ENCODE measurements at regions not wholly inside any gene's neighbourhood (a gene's known extent, or its start where the extent isn't known, plus 50 kb on each side); places are given as distances from the start of the nearest gene placed in this dataset.

GRCh38 chr10:85008488-85009184 is 680.2 kb downstream of the CCSER2 start:
- no peaks in the 10 kb centered on the region for H3K4me1 ChIP-seq (ENCODE audit: insufficient read depth, low read length)
- H3K36me3 ChIP-seq (ENCODE audit: insufficient read depth, low read length), result no peaks in the 10 kb centered on the region
- H3K27me3 ChIP-seq (ENCODE audit: insufficient read depth, low read length), result no peaks in the 10 kb centered on the region
- H2AFZ ChIP-seq (ENCODE audit: low read depth, low read length), result no peak overlapping the region
- H3K9me3 ChIP-seq (ENCODE audit: low read length), result no peaks in the 10 kb centered on the region
- no peak overlapping the region for H3K4me3 ChIP-seq (ENCODE audit: low read length)

- H3K9me3 ChIP-seq (ENCODE audit: low read length), result no peaks in the 10 kb centered on the region
- H3K36me3 ChIP-seq (ENCODE audit: insufficient read depth, low read length), result no peaks in the 10 kb centered on the region
- H2AFZ ChIP-seq (ENCODE audit: low read depth, low read length), result no peak overlapping the region
- H3K4me3 ChIP-seq (ENCODE audit: low read length), result no peak overlapping the region
- no peaks in the 10 kb centered on the region for H3K27me3 ChIP-seq (ENCODE audit: insufficient read depth, low read length)
- no peaks in the 10 kb centered on the region for H3K4me1 ChIP-seq (ENCODE audit: insufficient read depth, low read length)
Measured at GRCh38 chr10:85012305-85012704, 683.9 kb downstream of the CCSER2 start.

GRCh38 chr10:85026878-85027467 is 698.6 kb downstream of the CCSER2 start:
- Histone ChIP-seq H3K4me3 (ENCODE audit: low read length) (no peak overlapping the region), H3K27me3 (ENCODE audit: insufficient read depth, low read length) (no peaks in the 10 kb centered on the region), H3K9me3 (ENCODE audit: low read length) (no peaks in the 10 kb centered on the region), H2AFZ (ENCODE audit: low read depth, low read length) (no peak overlapping the region), H3K4me1 (ENCODE audit: insufficient read depth, low read length) (no peaks in the 10 kb centered on the region), H3K36me3 (ENCODE audit: insufficient read depth, low read length) (no peaks in the 10 kb centered on the region)

GRCh38 chr10:85032981-85033380 is 704.6 kb downstream of the CCSER2 start:
- H3K9me3 ChIP-seq (ENCODE audit: low read length), result no peaks in the 10 kb centered on the region
- no peaks in the 10 kb centered on the region for H3K36me3 ChIP-seq (ENCODE audit: insufficient read depth, low read length)
- H3K4me3 ChIP-seq (ENCODE audit: low read length), result no peak overlapping the region
- no peaks in the 10 kb centered on the region for H3K27me3 ChIP-seq (ENCODE audit: insufficient read depth, low read length)
- no peaks in the 10 kb centered on the region for H3K4me1 ChIP-seq (ENCODE audit: insufficient read depth, low read length)
- H2AFZ ChIP-seq (ENCODE audit: low read depth, low read length), result no peak overlapping the region

- no peak overlapping the region for H3K4me3 ChIP-seq (ENCODE audit: low read length)
- H3K36me3 ChIP-seq (ENCODE audit: insufficient read depth, low read length), result no peaks in the 10 kb centered on the region
- no peaks in the 10 kb centered on the region for H3K4me1 ChIP-seq (ENCODE audit: insufficient read depth, low read length)
- H3K9me3 ChIP-seq (ENCODE audit: low read length), result no peaks in the 10 kb centered on the region
- H2AFZ ChIP-seq (ENCODE audit: low read depth, low read length), result no peak overlapping the region
- H3K27me3 ChIP-seq (ENCODE audit: insufficient read depth, low read length), result no peaks in the 10 kb centered on the region
Measured at GRCh38 chr10:85036661-85037060, 708.3 kb downstream of the CCSER2 start.

GRCh38 chr10:85039311-85039710 is 710.9 kb downstream of the CCSER2 start:
- no peaks in the 10 kb centered on the region for H3K36me3 ChIP-seq (ENCODE audit: insufficient read depth, low read length)
- no peaks in the 10 kb centered on the region for H3K9me3 ChIP-seq (ENCODE audit: low read length)
- H3K4me1 ChIP-seq (ENCODE audit: insufficient read depth, low read length), result no peaks in the 10 kb centered on the region
- H2AFZ ChIP-seq (ENCODE audit: low read depth, low read length), result no peak overlapping the region
- no peak overlapping the region for H3K4me3 ChIP-seq (ENCODE audit: low read length)
- no peaks in the 10 kb centered on the region for H3K27me3 ChIP-seq (ENCODE audit: insufficient read depth, low read length)

GRCh38 chr10:85043207-85043606 is 714.8 kb downstream of the CCSER2 start:
- Histone ChIP-seq H3K27me3 (ENCODE audit: insufficient read depth, low read length) (no peaks in the 10 kb centered on the region), H2AFZ (ENCODE audit: low read depth, low read length) (no peak overlapping the region), H3K9me3 (ENCODE audit: low read length) (no peaks in the 10 kb centered on the region), H3K36me3 (ENCODE audit: insufficient read depth, low read length) (no peaks in the 10 kb centered on the region), H3K4me3 (ENCODE audit: low read length) (no peak overlapping the region), H3K4me1 (ENCODE audit: insufficient read depth, low read length) (no peaks in the 10 kb centered on the region)

- Histone ChIP-seq H3K4me1 (ENCODE audit: insufficient read depth, low read length) (no peaks in the 10 kb centered on the region), H3K4me3 (ENCODE audit: low read length) (no peak overlapping the region), H3K9me3 (ENCODE audit: low read length) (no peaks in the 10 kb centered on the region), H3K36me3 (ENCODE audit: insufficient read depth, low read length) (no peaks in the 10 kb centered on the region), H2AFZ (ENCODE audit: low read depth, low read length) (no peak overlapping the region), H3K27me3 (ENCODE audit: insufficient read depth, low read length) (no peaks in the 10 kb centered on the region)
Measured at GRCh38 chr10:85045046-85045445, 716.7 kb downstream of the CCSER2 start.

- Histone ChIP-seq H3K27me3 (ENCODE audit: insufficient read depth, low read length) (no peaks in the 10 kb centered on the region), H2AFZ (ENCODE audit: low read depth, low read length) (no peak overlapping the region), H3K4me1 (ENCODE audit: insufficient read depth, low read length) (no peaks in the 10 kb centered on the region), H3K4me3 (ENCODE audit: low read length) (no peak overlapping the region), H3K36me3 (ENCODE audit: insufficient read depth, low read length) (no peaks in the 10 kb centered on the region), H3K9me3 (ENCODE audit: low read length) (no peaks in the 10 kb centered on the region)
Measured at GRCh38 chr10:85047170-85047834, 718.9 kb downstream of the CCSER2 start.

- H3K36me3 ChIP-seq (ENCODE audit: insufficient read depth, low read length), result no peaks in the 10 kb centered on the region
- no peak overlapping the region for H2AFZ ChIP-seq (ENCODE audit: low read depth, low read length)
- no peaks in the 10 kb centered on the region for H3K4me1 ChIP-seq (ENCODE audit: insufficient read depth, low read length)
- no peaks in the 10 kb centered on the region for H3K9me3 ChIP-seq (ENCODE audit: low read length)
- H3K4me3 ChIP-seq (ENCODE audit: low read length), result no peak overlapping the region
- no peaks in the 10 kb centered on the region for H3K27me3 ChIP-seq (ENCODE audit: insufficient read depth, low read length)
Measured at GRCh38 chr10:85047979-85048378, 719.6 kb downstream of the CCSER2 start.

GRCh38 chr10:85048644-85049043 is 720.3 kb downstream of the CCSER2 start:
- H3K4me3 ChIP-seq (ENCODE audit: low read length), result no peak overlapping the region
- no peaks in the 10 kb centered on the region for H3K4me1 ChIP-seq (ENCODE audit: insufficient read depth, low read length)
- H2AFZ ChIP-seq (ENCODE audit: low read depth, low read length), result no peak overlapping the region
- H3K27me3 ChIP-seq (ENCODE audit: insufficient read depth, low read length), result no peaks in the 10 kb centered on the region
- no peaks in the 10 kb centered on the region for H3K36me3 ChIP-seq (ENCODE audit: insufficient read depth, low read length)
- no peaks in the 10 kb centered on the region for H3K9me3 ChIP-seq (ENCODE audit: low read length)

- Histone ChIP-seq H3K27me3 (ENCODE audit: insufficient read depth, low read length) (no peaks in the 10 kb centered on the region), H3K9me3 (ENCODE audit: low read length) (no peaks in the 10 kb centered on the region), H3K4me3 (ENCODE audit: low read length) (no peak overlapping the region), H3K36me3 (ENCODE audit: insufficient read depth, low read length) (no peaks in the 10 kb centered on the region), H2AFZ (ENCODE audit: low read depth, low read length) (no peak overlapping the region), H3K4me1 (ENCODE audit: insufficient read depth, low read length) (peaks cover 9% of the 10 kb centered on the region)
Measured at GRCh38 chr10:85060944-85061343, 732.6 kb downstream of the CCSER2 start.

GRCh38 chr10:85061401-85061800 is 733.0 kb downstream of the CCSER2 start:
- H3K27me3 ChIP-seq (ENCODE audit: insufficient read depth, low read length), result no peaks in the 10 kb centered on the region
- peaks cover 9% of the 10 kb centered on the region for H3K4me1 ChIP-seq (ENCODE audit: insufficient read depth, low read length)
- H3K4me3 ChIP-seq (ENCODE audit: low read length), result no peak overlapping the region
- H3K9me3 ChIP-seq (ENCODE audit: low read length), result no peaks in the 10 kb centered on the region
- H2AFZ ChIP-seq (ENCODE audit: low read depth, low read length), result no peak overlapping the region
- H3K36me3 ChIP-seq (ENCODE audit: insufficient read depth, low read length), result no peaks in the 10 kb centered on the region
